GM18517 (cell line): ENCODE measurements at regions not wholly inside any gene's neighbourhood (a gene's known extent, or its start where the extent isn't known, plus 50 kb on each side); places are given as distances from the start of the nearest gene placed in this dataset.

Experiments
- ATAC-seq: cut with Tn5 transposase; IDR thresholded peaks from one replicate; pipeline ENCODE4 v1.9.1; 2021; ENCODE audit warnings: mild to moderate bottlenecking, moderate library complexity; ENCODE audit not compliant: unreplicated experiment

DNA sequence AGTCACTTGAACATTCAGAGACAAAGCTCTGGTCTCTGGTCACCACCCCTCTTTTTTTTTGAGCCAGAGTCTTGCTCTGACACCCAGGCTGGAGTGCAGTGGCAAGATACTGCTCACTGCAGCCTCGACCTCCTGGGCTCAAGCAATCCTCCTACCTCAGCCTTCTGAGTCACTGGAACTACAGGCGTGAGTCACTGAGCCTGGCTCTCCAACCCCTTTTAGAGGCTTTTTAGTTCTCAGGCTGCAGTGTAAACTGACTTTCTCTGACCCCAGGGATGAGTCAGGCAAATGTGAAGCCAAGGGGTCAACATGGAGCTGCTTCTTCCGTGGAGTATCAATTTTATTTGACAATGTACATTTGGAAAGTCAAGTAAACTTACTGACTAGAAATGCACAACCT, 229.2 kb downstream of the PTTG2 start:
- no peak for ATAC-seq

DNA sequence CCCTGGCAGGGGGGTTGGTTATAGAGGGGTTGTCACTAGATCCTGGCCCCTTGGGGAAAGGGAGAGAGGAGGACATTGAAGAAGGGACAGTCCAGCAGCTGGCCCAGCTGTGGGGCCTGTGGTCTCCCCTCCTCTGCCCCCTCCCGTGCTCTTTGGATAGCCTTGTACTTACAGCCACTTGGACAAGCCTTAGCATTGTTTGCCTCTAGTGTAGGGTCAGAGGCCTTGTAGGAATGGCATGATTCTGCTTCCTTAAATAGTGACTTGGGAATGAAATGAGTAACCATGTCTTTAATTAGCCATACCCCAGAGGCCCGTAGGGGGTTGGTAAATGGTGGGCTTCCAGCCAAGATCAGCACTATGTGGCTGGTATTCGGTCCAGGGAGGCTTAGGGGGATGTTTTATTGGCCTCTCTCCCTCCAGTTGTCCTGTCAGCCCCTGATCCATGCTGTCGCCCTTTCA, 230.6 kb downstream of the PTTG2 start:
- no peak for ATAC-seq

DNA sequence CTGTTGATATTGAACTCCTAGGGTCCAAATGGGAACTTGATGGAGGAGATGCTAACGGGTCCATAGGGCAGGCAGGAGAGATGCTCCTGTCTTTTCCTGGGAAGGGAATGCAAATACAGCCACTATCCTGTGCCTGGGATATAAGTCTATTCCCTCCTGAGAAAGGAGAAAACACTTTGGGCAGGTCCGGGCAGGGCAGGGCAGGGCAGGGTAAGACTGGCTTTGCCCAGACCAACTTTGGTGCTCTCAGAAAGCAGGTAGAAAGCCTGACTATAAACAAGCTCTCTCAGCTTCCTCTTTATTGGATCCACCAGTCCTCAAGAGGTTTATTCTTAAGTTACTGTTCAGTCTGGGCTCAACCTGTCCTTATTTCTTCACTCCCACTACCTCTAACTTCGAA, 232.3 kb downstream of the PTTG2 start:
- ATAC-seq, result no peak

- ATAC-seq, result no peak
Observed at GRCh38 chr4:38193236-38193863, 233.2 kb downstream of the PTTG2 start.

- no peak for ATAC-seq
Observed at GRCh38 chr4:38194047-38194602, 233.9 kb downstream of the PTTG2 start.

DNA sequence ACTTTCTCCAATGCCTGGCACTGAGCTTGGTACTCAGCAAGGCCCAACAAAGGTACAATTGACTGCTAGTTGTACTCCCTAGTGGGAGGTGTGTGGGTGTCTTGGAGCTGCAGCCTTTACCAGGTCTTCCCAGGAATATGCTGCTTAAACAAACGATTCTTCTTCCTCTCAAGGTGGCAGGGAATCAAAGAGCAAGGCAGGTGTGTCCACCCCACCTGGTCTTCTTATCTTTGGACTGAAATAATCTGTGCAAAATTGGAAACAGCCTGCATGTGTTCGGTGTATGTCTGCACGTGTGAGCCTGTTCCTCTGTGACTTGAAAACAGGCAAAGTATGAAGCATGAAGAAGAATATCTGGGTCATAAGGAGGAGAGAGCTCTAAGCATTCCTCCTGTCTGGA, 235.3 kb downstream of the PTTG2 start:
- no peak for ATAC-seq

DNA sequence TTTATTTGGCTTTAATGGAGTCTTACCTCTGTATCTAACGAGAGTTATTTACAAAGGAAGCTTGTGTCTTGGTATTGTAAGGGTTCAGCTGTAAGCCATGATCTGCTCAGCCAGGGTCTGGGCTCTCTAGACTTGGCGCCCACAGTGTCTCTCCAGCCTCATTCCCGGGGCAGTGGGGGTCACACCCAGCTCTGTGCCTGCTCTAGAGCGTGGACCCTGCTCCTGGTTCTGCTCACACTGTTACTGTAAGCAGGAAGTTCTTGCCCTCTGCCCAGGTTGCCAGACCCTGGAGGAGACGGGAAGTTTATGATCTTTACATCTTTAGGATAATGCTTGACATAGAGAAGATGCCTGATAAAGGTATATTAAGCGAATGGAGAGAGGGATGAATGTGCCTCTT, 235.7 kb downstream of the PTTG2 start:
- no peak for ATAC-seq

DNA sequence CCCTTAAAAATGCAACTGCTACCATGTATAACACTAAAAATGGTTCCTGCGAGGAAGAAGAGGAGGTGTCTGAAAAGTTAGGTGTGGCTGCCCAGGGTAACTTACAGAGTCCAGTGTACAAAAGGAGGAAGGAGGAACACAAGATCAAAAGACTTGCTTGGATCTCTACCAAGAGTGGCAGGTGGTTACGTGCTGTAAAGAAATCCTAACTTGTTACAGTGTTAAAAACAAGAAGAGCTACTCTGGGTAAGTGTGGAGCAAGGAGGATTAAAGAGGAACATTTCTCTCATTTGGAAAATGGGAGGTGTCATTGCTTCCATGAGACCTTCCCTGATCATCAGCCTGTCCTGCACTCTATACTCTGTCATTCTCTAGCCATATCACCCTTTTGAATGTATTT, 242.0 kb downstream of the PTTG2 start:
- ATAC-seq, result no peak

DNA sequence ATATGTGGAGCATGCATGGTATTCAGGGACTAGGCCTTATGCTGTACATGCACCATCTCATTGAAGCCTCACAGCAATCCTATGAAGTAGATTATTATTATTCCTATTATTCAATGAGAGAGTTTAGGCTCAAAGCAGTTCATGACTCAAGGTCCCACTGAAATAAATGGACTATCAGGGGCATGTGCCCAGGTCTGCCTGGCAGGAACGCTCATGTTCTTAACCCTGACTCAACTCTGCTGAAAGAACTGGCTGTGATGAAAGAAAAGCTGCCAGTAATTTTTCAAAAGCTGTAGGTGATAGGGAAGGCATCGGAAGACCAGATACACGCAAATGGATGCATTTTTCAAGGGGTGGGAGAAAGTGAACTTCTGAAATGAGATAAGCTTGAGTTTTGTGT, 243.4 kb downstream of the PTTG2 start:
- no peak for ATAC-seq

DNA sequence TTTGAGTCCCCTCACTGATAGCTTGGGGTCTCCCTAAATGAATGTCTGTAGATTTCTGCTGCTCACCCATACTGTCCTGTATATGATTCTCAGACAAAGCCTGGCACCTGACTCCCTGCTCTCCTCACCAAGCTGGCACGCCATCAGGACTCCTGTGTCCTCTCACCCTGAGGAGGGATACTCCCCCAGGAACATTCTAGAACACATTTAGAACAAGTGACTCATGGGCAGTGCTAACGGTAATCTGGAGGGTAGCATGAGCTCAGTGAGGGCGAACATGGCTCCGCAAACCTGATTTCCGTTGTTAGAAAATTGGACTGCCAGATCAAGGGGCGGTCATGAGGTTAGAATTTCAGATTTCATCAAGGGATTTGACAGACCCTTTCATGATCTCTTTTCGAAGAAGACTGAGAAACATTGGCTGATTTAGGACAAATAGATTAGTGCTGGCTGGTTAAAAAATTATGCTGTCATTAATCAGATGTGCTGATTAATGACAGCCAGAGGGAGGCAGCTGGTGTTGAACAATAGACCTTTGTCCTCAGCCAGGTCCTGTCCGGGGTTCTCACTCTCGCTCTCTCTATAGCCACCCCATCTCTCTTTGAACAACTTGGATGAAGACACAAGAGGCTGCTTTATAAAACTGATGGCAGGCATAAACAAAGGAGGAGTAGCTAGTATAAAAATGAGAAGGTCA, 244.3 kb downstream of the PTTG2 start:
- no peak for ATAC-seq

GRCh38 chr4:38205261-38205660, 245.1 kb downstream of the PTTG2 start:
- ATAC-seq, result no peak

DNA sequence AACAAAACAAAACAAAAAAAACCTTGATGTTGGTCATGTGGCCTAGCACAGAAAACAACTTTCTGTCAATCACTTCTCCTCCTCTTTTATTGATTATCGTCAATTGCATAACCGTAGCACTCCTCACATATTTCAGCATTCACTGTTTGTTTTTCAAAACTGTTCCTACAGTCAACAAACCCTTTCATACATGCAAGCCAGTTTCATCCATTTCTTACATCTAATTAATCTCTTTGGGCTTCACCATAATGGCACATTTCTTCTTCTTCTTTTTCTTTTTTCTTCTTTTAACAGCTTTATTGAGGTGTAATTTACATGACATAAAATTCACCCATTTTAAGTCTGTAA, 246.9 kb downstream of the PTTG2 start:
- ATAC-seq, result no peak

DNA sequence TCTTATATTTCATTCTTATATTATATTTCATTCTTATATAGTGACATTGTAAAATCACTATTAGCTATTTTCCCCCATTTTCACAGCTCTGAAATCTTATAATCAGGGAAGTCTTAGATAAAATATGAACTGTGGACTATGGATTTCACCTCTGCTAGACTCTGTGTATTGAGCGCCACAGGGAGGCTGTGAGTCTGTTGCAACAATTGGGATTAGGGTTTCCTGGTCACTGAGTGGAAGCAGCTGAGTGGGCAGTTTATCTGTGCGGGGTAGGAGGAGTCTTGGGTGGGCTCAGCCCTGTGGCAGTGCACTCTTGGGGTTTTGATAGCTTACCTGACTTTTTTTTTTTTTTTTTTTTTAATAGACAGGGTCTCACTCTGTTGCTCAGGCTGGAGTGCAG, 249.5 kb downstream of the PTTG2 start:
- ATAC-seq, result no peak

GRCh38 chr4:38210396-38211114, 250.4 kb downstream of the PTTG2 start:
- ATAC-seq, result no peak

DNA sequence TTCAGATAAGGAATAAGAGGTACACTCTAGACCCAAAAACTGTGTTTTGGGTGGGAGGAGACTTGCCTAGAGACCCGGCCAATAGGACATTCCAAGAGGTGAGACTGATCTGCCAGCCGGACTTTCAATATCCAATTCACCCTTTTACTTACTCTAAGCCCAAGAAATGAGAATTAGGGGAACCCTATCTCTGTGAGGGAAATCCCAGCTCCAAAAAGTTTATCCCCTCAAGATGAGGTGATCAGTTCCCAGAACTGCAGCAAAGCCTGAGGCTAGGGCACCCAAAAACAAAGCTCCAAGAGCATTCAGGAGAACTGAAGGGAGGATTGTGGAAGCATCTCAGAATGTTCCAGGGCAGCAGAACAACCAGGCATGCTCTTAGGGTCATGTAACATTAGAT, 251.7 kb downstream of the PTTG2 start:
- no peak for ATAC-seq

DNA sequence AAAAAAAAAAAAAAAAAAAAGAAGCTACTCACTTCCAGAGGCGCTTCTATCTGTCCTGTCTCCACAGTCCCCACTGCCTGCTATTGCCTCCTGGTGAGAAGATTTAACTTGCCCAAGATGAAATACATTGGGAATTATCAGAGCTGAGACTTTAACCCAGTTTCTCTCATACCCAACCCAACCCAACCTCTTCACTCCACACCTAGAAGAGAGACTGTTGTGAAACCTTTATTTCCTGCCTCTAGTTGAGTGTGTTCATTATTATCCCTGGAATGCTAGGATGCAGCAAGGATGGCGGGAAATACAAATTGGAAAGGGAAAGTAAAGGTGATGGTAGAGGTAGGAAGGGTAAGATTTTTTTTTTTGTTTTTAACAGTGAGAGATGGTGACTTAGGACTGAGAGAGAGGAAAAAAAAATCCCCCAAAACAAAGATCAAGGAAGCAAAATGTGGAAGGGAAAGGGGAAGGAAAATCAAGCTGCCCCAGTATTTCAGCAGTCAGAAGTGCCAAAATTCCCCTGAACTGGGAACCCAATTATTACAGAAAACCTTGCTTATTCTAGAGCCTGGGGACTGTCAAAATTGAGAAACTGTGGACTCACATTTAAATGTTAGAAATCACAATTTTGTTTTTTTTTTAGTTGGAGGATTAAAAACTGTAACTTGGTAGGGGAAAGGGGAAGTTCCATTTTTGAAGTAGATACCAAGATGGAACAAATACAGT, 253.0 kb downstream of the PTTG2 start:
- no peak for ATAC-seq

GRCh38 chr4:38222892-38223291, 262.7 kb downstream of the PTTG2 start:
- ATAC-seq, result no peak

- ATAC-seq, result no peak
Observed at GRCh38 chr4:38223306-38223705, 263.1 kb downstream of the PTTG2 start.

DNA sequence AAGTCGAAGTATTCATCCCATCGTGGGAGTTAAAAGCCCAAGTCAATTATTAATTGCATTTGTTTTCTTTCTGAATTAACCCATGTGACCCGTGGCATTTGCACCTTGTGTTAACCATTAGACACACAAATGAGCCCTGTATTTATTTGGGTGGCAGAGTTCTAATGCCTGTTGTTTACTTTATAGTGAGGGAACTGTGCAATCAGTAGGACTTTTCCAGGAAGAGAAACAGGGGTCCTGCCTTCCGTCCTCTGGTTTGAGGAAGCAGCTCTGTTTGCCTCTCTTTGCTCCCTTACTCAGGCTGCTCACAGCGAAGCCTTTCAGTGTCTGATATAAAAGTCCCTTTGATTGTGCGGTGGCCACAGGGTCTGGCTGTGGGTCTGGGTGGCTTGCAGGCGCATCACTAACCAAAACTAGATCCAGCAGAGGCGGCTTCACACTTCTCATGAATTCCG, 263.6 kb downstream of the PTTG2 start:
- ATAC-seq, result no peak

DNA sequence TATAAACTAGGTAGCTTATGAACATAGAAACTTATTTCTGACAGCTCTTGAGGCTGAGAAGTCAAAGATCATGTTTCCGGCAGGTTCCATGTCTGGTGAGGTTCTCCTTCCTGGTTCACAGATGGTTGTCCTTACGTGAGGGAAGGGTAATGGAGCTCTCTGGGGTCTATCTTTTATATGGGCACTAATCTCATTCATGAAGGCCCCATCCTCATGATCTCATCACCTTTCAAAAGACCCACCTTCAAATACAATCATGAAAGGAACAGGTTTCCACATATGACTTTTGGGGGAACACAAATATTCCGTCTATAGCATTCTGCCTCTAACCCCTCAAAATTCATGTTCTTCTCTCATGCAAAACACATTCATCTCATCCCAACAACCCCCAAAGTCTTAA, 264.7 kb downstream of the PTTG2 start:
- ATAC-seq, result no peak

- no peak for ATAC-seq
Observed at GRCh38 chr4:38226170-38226569, 266.0 kb downstream of the PTTG2 start.
